GM21528 (cell line): ENCODE measurements at regions not wholly inside any gene's neighbourhood (a gene's known extent, or its start where the extent isn't known, plus 50 kb on each side); places are given as distances from the start of the nearest gene placed in this dataset.

Experiments used
- ATAC-seq: cut with Tn5 transposase; IDR thresholded peaks from one replicate; pipeline ENCODE4 v1.9.1; 2021; ENCODE audit warnings: mild to moderate bottlenecking, moderate library complexity; ENCODE audit not compliant: unreplicated experiment, low FRiP score

- ATAC-seq = no peak
Observed at GRCh38 chr1:21347072-21347581, 56.9 kb upstream of the ECE1 start.

DNA sequence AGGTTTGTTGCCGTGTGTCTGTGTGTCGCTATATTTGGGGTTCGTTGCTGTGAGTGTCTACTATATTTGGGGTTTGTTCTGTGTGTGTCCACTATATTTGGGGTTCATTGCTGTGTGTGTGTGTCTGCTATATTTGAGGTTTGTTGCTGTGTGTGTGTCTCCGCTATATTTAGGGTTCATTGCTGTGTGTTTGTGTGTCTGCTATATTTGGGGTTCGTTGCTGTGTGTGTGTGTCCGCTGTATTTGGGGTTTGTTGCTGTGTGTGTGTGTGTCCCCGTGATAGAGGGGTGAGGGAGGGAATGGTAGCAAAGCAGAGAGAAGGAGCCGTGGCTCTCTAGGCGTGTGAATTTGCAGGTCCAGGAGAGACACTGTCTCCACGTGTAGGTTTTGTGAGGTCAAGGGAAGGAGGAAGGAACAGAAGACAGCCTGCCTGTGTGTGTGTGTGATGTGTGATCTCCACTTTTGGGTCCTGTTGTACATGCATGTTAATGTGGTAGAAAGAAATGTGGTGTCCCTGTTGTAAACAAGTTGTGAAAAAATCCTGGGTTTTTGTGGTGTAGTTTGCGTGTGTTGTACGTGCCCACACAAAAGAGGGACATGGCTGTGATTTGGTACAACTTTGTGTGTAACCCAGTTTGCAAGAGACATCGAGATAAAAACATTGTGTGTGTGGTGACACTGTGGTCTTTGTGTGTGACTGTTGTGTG, 56.3 kb upstream of the ECE1 start:
- ATAC-seq = no peak

DNA sequence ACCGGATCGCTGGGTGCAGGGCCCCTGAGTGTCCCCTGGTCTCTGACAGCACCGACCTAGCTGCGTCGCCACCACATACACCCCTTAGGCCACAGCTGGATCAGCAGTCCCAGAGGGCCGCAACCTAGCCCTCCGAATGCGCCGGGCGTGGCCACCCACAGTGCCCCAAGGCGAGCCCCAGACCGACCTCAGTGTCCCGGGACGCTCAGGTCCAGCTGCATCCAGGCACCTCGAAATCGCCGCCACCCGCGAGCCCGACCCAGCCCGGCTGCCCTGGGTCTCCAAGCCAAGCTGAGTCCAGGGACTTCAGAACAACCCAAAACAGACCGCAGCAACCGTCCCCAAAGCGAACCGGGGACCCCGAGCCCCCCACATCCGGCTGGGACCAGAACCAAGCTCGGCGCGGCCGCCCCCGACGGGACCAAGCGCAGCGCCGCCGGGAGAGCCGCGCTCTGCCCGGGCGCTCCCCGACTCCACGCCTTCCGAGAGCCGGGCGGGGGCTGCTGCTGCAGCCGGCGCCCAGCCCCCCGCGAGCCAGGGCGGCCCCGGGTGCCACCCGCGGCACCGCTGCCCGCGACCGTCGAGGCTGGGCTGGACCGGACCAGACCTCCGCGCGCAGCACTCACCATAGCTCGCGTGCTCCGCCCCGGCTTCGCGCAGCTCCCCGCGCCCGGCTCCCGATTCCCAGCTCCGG, 54.6 kb upstream of the ECE1 start:
- peak; percentile 21 for ATAC-seq

GRCh38 chr1:21344098-21344749, 54.0 kb upstream of the ECE1 start:
- no peak for ATAC-seq

DNA sequence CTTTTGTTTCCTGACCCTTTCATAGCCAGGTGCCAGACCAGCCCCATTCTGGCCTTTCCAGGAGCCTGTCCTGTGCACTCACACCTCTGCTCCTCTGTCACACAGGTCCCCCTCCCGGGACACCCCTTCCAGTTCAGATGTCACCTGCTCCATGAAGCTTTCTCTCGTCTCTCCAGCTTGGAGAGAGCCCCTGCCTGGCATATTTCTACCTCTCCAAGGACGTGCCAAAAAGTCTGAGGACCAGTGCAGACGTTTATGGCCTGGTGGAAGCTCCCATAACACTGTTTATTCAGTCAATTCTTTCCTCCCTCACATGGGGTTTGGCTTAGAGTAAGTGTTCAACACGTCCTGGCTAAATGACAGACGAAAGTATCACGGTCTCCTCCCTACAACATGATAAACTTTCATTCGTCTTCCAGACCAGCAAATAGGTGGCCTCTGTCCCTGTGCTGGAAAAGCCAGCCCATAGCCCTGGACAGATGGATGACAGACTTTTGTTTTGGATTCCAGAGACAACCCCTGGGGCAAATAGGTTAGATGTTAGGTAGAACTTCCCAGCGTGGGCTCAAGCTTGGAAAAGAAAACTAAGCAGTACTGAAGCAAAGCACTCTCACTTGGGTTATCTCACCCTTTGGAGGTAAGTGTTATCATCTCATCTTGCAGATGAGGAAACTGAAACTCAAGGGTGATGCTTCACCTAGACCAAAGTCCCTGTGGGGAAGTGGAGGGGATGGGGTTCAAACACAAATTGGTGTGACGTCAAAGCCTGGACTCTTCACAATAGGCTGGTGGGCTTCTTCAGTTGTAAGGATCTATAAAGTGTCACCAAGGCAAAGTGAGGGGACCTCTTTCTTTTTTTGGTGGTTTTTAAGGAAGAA, 52.9 kb upstream of the ECE1 start:
- no peak for ATAC-seq

DNA sequence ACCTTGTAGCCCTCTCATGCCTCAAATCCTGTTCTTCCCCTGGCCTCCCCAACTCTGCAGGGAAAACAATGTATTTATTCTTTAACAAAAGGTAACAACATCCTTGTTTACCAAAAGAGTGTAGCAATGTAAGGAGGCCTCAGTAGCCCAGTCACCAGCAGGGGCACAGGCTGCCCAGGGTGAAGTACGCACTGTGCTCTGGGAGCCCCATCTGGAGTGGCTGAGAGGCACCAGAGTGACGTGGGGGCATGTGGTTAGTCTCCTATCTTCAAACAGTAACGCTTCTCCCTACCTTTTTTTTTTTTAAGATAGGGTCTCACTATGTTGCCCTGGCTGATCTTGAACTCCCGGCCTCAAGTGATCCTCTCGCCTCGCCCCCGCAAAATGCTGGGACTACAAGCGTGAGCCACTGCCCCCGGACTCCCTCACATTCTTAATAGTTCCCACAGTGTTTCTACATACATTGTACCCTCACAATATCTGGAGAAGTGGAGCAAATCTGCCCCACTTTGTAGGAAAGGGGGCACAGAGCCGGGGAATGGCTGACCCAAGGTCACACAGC, 51.3 kb upstream of the ECE1 start:
- no peak for ATAC-seq

- ATAC-seq = no peak
Observed at GRCh38 chr1:21341022-21341421, 50.8 kb upstream of the ECE1 start.

GRCh38 chr1:21340230-21340945, 50.1 kb upstream of the ECE1 start:
- no peak for ATAC-seq
